ENCODE measurements at regions not wholly inside any gene's neighbourhood (a gene's known extent, or its start where the extent isn't known, plus 50 kb on each side); places are given as distances from the start of the nearest gene placed in this dataset.

DNA sequence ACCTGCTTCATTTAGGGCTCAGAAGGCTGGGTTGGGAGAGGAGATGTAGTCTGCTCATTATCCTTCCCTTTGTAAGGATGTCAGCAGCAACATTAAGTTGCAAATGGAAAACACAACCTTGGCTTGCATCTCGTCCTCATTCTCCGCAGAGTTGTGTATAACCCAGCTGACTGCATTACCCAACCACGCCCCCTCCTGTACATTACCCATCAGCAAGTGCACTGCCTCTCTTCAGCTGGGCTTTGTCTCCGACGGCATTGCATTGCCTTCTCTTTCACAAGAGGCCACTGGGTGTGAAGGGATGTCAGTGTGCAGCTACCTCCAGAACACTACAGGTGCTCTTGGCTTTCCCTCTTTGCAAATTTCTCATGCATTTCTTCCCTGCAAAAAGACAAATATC lies 128.7 kb upstream of the TSHZ2 start:
- Histone ChIP-seq H3K4me3 (ENCODE audit: low read length) (no peak overlapping the region), H3K27me3 (ENCODE audit: low read depth, low read length) (peaks cover 40% of the 10 kb centered on the region; the same call in 1 of the 2 replicates), H3K9ac (ENCODE audit: low read length) (no peak overlapping the region), H3K4me2 (ENCODE audit: low read length) (no peak overlapping the region), H3K79me2 (ENCODE audit: low read length) (no peaks in the 10 kb centered on the region), H3K4me1 (ENCODE audit: low read length) (no peaks in the 10 kb centered on the region), H3K9me3 (ENCODE audit: insufficient read depth, low read length) (no peaks in the 10 kb centered on the region), H3K27ac (ENCODE audit: low read length) (no peak overlapping the region), H3K36me3 (replicated peaks; ENCODE audit: low read depth, low read length) (no peaks in the 10 kb centered on the region), H4K20me1 (ENCODE audit: insufficient read depth, low read length) (no peaks in the 10 kb centered on the region), H2AFZ (ENCODE audit: low read depth, low read length) (no peak overlapping the region)
- no peak for TF ChIP-seq EZH2phosphoT487 (IDR thresholded peaks at IDR 0.05; ENCODE audit: low read depth)
- TF ChIP-seq, protein P1, sequence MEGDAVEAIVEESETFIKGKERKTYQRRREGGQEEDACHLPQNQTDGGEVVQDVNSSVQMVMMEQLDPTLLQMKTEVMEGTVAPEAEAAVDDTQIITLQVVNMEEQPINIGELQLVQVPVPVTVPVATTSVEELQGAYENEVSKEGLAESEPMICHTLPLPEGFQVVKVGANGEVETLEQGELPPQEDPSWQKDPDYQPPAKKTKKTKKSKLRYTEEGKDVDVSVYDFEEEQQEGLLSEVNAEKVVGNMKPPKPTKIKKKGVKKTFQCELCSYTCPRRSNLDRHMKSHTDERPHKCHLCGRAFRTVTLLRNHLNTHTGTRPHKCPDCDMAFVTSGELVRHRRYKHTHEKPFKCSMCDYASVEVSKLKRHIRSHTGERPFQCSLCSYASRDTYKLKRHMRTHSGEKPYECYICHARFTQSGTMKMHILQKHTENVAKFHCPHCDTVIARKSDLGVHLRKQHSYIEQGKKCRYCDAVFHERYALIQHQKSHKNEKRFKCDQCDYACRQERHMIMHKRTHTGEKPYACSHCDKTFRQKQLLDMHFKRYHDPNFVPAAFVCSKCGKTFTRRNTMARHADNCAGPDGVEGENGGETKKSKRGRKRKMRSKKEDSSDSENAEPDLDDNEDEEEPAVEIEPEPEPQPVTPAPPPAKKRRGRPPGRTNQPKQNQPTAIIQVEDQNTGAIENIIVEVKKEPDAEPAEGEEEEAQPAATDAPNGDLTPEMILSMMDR (IDR thresholded peaks at IDR 0.05; ENCODE audit: low read depth, low read length) = no peak

DNA sequence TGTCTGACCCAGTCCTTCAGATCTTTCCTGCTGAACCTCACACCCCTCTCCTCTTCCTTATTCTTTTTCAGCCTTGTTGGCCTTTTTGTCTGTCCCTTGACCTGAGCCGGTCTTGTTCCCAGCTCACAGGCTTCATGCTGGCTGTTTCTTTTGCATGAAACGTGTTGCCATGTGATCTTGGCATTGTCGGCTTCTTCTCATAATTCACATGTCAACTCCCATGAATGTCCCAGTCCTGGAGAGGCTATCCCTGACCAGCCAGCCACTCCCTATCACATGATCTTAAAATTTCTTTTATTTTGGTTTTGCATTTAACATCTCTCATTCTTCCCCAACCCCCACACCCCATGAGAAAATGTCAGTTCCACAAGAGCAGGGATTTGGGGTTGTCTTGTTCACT lies 131.2 kb upstream of the TSHZ2 start:
- Histone ChIP-seq H3K36me3 (replicated peaks; ENCODE audit: low read depth, low read length) (no peaks in the 10 kb centered on the region), H3K4me3 (ENCODE audit: low read length) (no peak overlapping the region)
- TF ChIP-seq, protein P1 (IDR thresholded peaks at IDR 0.05; ENCODE audit: low read depth, low read length) = no peak
- no peak for TF ChIP-seq EZH2phosphoT487 (IDR thresholded peaks at IDR 0.05; ENCODE audit: low read depth)

DNA sequence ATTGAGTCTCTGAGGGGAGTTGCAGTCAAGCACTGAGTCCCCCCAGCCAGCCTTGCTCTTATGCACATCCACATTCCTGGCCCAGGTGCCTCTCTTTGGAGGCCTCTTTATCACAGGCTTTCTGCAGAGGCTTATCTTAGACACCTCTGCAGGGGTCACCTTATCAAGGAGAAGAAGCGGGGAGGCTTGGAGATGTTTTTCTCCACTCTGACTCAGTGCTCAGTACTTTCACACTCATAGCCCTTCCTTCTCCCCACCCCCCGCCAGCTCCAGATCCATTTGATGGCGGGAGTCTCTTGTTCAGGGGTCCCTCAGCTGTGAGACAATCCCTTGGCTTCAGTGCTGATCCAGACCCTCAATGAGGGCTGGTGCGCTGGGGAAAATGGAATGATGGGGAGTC lies 132.1 kb upstream of the TSHZ2 start:
- peaks cover 44% of the 10 kb centered on the region; the same call in 1 of the 2 replicates for H3K27me3 ChIP-seq (ENCODE audit: low read depth, low read length)
- no peaks in the 10 kb centered on the region for H4K20me1 ChIP-seq (ENCODE audit: insufficient read depth, low read length)
- H3K79me2 ChIP-seq (ENCODE audit: low read length) = no peaks in the 10 kb centered on the region
- no peak overlapping the region for H3K9ac ChIP-seq (ENCODE audit: low read length)
- no peaks in the 10 kb centered on the region for H3K9me3 ChIP-seq (ENCODE audit: insufficient read depth, low read length)
- H3K4me1 ChIP-seq (ENCODE audit: low read length) = no peaks in the 10 kb centered on the region
- H3K36me3 ChIP-seq (replicated peaks; ENCODE audit: low read depth, low read length) = no peaks in the 10 kb centered on the region
- no peak overlapping the region for H3K4me3 ChIP-seq (ENCODE audit: low read length)
- H3K27ac ChIP-seq (ENCODE audit: low read length) = no peak overlapping the region
- H2AFZ ChIP-seq (ENCODE audit: low read depth, low read length) = no peak overlapping the region
- no peak for TF ChIP-seq EZH2phosphoT487 (IDR thresholded peaks at IDR 0.05; ENCODE audit: low read depth)
- TF ChIP-seq, protein P1 (IDR thresholded peaks at IDR 0.05; ENCODE audit: low read depth, low read length) = no peak
- H3K4me2 ChIP-seq (ENCODE audit: low read length) = no peak overlapping the region

More for the DNA sequence above, 131.2 kb upstream of the TSHZ2 start:
- no peak overlapping the region for H3K9ac ChIP-seq (ENCODE audit: low read length)
- H3K4me1 ChIP-seq (ENCODE audit: low read length) = no peaks in the 10 kb centered on the region
- no peak overlapping the region for H2AFZ ChIP-seq (ENCODE audit: low read depth, low read length)
- no peaks in the 10 kb centered on the region for H3K9me3 ChIP-seq (ENCODE audit: insufficient read depth, low read length)
- H4K20me1 ChIP-seq (ENCODE audit: insufficient read depth, low read length) = no peaks in the 10 kb centered on the region
- H3K4me2 ChIP-seq (ENCODE audit: low read length) = no peak overlapping the region
- no peak overlapping the region for H3K27ac ChIP-seq (ENCODE audit: low read length)
- no peaks in the 10 kb centered on the region for H3K79me2 ChIP-seq (ENCODE audit: low read length)
- peaks cover 46% of the 10 kb centered on the region; the same call in 1 of the 2 replicates for H3K27me3 ChIP-seq (ENCODE audit: low read depth, low read length)

DNA sequence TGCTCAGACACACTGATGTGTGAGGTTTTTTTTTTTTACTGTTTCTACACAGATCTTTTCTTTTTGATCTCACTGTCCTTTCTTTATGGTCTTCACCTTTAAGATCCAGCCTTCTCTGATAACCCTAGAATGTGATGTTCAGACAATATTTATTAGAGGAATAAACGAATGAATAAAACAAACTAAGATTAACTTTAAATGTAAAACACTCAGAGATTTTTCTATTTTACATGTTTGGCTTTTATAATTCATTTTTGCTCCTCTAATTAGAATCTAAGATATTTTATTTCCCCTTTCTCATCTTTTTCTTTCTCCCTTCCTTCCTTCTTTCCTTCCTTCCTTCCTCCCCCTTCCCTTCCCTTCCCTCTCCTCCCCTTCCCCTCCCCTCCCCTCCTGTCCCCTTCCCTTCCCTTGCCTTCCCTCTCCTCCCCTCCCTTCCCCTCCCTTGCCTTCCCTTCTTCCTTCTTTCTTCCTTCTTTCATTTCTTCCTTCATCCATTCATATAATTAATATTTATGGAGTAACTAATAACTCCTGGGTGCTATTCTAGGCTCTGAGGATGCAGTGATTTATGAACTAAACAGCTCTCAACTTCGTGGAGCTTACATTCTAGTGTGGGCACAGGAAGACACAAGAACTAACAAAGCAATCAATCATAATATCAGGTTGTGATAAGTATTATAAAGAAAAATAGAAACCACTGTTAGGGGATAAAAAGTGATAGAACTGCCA lies 133.5 kb upstream of the TSHZ2 start:
- Histone ChIP-seq H4K20me1 (ENCODE audit: insufficient read depth, low read length) (no peaks in the 10 kb centered on the region), H3K4me2 (ENCODE audit: low read length) (no peak overlapping the region), H2AFZ (ENCODE audit: low read depth, low read length) (no peak overlapping the region), H3K27ac (ENCODE audit: low read length) (no peak overlapping the region), H3K4me3 (ENCODE audit: low read length) (no peak overlapping the region), H3K79me2 (ENCODE audit: low read length) (no peaks in the 10 kb centered on the region), H3K9me3 (ENCODE audit: insufficient read depth, low read length) (no peaks in the 10 kb centered on the region), H3K9ac (ENCODE audit: low read length) (no peak overlapping the region), H3K27me3 (ENCODE audit: low read depth, low read length) (peaks cover 41% of the 10 kb centered on the region; the same call in 1 of the 2 replicates), H3K4me1 (ENCODE audit: low read length) (no peaks in the 10 kb centered on the region), H3K36me3 (replicated peaks; ENCODE audit: low read depth, low read length) (no peaks in the 10 kb centered on the region)
- TF ChIP-seq, protein P1 (IDR thresholded peaks at IDR 0.05; ENCODE audit: low read depth, low read length) = no peak
